ENCODE measurements at regions not wholly inside any gene's neighbourhood (a gene's known extent, or its start where the extent isn't known, plus 50 kb on each side); places are given as distances from the start of the nearest gene placed in this dataset.
"Not testable (repeated sequence)": the region's sequence is repeated elsewhere in the genome, so short reads cannot be mapped to it uniquely, and the experiment has no call there.

GRCh38 chr16:88237761-88238415 lies 144.9 kb upstream of the ZNF469 start:
- peak overlapping the region; percentile 89 for H3K27ac Mint-ChIP-seq (ENCODE audit: unreplicated experiment)
- H3K9me3 Mint-ChIP-seq (ENCODE audit: low read depth); H3K27me3 Mint-ChIP-seq (ENCODE audit: low read depth); H3K36me3 Mint-ChIP-seq (ENCODE audit: low read depth); H3K4me3 Mint-ChIP-seq (ENCODE audit: unreplicated experiment); DNase-seq (ENCODE audit: low spot score): not testable (repeated sequence)
- H3K4me1 Mint-ChIP-seq (ENCODE audit: low read depth), result peaks cover 53% of the 10 kb centered on the region

GRCh38 chr16:88238732-88239274 lies 144.0 kb upstream of the ZNF469 start:
- H3K36me3 Mint-ChIP-seq (ENCODE audit: low read depth); H3K27me3 Mint-ChIP-seq (ENCODE audit: low read depth); H3K9me3 Mint-ChIP-seq (ENCODE audit: low read depth): not testable (repeated sequence)
- peaks cover 53% of the 10 kb centered on the region for H3K4me1 Mint-ChIP-seq (ENCODE audit: low read depth)
- DNase-seq (ENCODE audit: low spot score), result peak; percentile 97
- H3K27ac Mint-ChIP-seq (ENCODE audit: unreplicated experiment), result peak overlapping the region; percentile 89
- H3K4me3 Mint-ChIP-seq (ENCODE audit: unreplicated experiment), result peak overlapping the region; percentile 44

GRCh38 chr16:88240118-88240517 lies 142.6 kb upstream of the ZNF469 start:
- Mint-ChIP-seq H3K4me1 (ENCODE audit: low read depth) (peaks cover 47% of the 10 kb centered on the region), H3K9me3 (ENCODE audit: low read depth) (peaks cover 11% of the 10 kb centered on the region), H3K27ac (ENCODE audit: unreplicated experiment) (peak overlapping the region; percentile 91)
- not testable (repeated sequence) for H3K4me3 Mint-ChIP-seq (ENCODE audit: unreplicated experiment); H3K27me3 Mint-ChIP-seq (ENCODE audit: low read depth); DNase-seq (ENCODE audit: low spot score); H3K36me3 Mint-ChIP-seq (ENCODE audit: low read depth)

- H3K4me3 Mint-ChIP-seq (ENCODE audit: unreplicated experiment); H3K27ac Mint-ChIP-seq (ENCODE audit: unreplicated experiment); H3K36me3 Mint-ChIP-seq (ENCODE audit: low read depth); H3K27me3 Mint-ChIP-seq (ENCODE audit: low read depth); DNase-seq (ENCODE audit: low spot score): not testable (repeated sequence)
- Mint-ChIP-seq H3K4me1 (ENCODE audit: low read depth) (peaks cover 40% of the 10 kb centered on the region), H3K9me3 (ENCODE audit: low read depth) (peaks cover 11% of the 10 kb centered on the region)
These were observed 142.0 kb upstream of the ZNF469 start for GRCh38 chr16:88240776-88241175.

GRCh38 chr16:88241404-88242311 lies 141.1 kb upstream of the ZNF469 start:
- H3K4me1 Mint-ChIP-seq (ENCODE audit: low read depth), result peaks cover 31% of the 10 kb centered on the region
- H3K27ac Mint-ChIP-seq (ENCODE audit: unreplicated experiment), result peak overlapping the region; percentile 96
- H3K36me3 Mint-ChIP-seq (ENCODE audit: low read depth); DNase-seq (ENCODE audit: low spot score); H3K27me3 Mint-ChIP-seq (ENCODE audit: low read depth); H3K4me3 Mint-ChIP-seq (ENCODE audit: unreplicated experiment): not testable (repeated sequence)
- peaks cover 11% of the 10 kb centered on the region for H3K9me3 Mint-ChIP-seq (ENCODE audit: low read depth)
- TF ChIP-seq CTCF (IDR thresholded peaks at IDR 0.05), result peak; percentile 45

GRCh38 chr16:88242312-88243295 lies 140.2 kb upstream of the ZNF469 start:
- H3K27ac Mint-ChIP-seq (ENCODE audit: unreplicated experiment), result peak overlapping the region; percentile 96
- H3K27me3 Mint-ChIP-seq (ENCODE audit: low read depth); DNase-seq (ENCODE audit: low spot score); H3K4me3 Mint-ChIP-seq (ENCODE audit: unreplicated experiment); H3K36me3 Mint-ChIP-seq (ENCODE audit: low read depth): not testable (repeated sequence)
- peaks cover 11% of the 10 kb centered on the region for H3K9me3 Mint-ChIP-seq (ENCODE audit: low read depth)
- peaks cover 31% of the 10 kb centered on the region for H3K4me1 Mint-ChIP-seq (ENCODE audit: low read depth)

GRCh38 chr16:88243921-88244320 lies 138.8 kb upstream of the ZNF469 start:
- not testable (repeated sequence) for H3K36me3 Mint-ChIP-seq (ENCODE audit: low read depth); H3K27me3 Mint-ChIP-seq (ENCODE audit: low read depth); DNase-seq (ENCODE audit: low spot score); H3K4me3 Mint-ChIP-seq (ENCODE audit: unreplicated experiment)
- Mint-ChIP-seq H3K9me3 (ENCODE audit: low read depth) (peaks cover 11% of the 10 kb centered on the region), H3K4me1 (ENCODE audit: low read depth) (peaks cover 19% of the 10 kb centered on the region), H3K27ac (ENCODE audit: unreplicated experiment) (peak overlapping the region; percentile 96)

GRCh38 chr16:88245241-88246081 lies 137.3 kb upstream of the ZNF469 start:
- not testable (repeated sequence) for H3K27me3 Mint-ChIP-seq (ENCODE audit: low read depth); H3K27ac Mint-ChIP-seq (ENCODE audit: unreplicated experiment); H3K36me3 Mint-ChIP-seq (ENCODE audit: low read depth); H3K4me1 Mint-ChIP-seq (ENCODE audit: low read depth)
- Mint-ChIP-seq H3K9me3 (ENCODE audit: low read depth) (peaks cover 12% of the 10 kb centered on the region), H3K4me3 (ENCODE audit: unreplicated experiment) (peak overlapping the region; percentile 21)
- DNase-seq (ENCODE audit: low spot score), result peak; percentile 90

GRCh38 chr16:88246955-88247582 lies 135.7 kb upstream of the ZNF469 start:
- not testable (repeated sequence) for H3K4me1 Mint-ChIP-seq (ENCODE audit: low read depth); H3K27ac Mint-ChIP-seq (ENCODE audit: unreplicated experiment); DNase-seq (ENCODE audit: low spot score); H3K36me3 Mint-ChIP-seq (ENCODE audit: low read depth); H3K27me3 Mint-ChIP-seq (ENCODE audit: low read depth); H3K4me3 Mint-ChIP-seq (ENCODE audit: unreplicated experiment)
- H3K9me3 Mint-ChIP-seq (ENCODE audit: low read depth), result peaks cover 14% of the 10 kb centered on the region

GRCh38 chr16:88247583-88247966 lies 135.2 kb upstream of the ZNF469 start:
- H3K9me3 Mint-ChIP-seq (ENCODE audit: low read depth), result peaks cover 15% of the 10 kb centered on the region
- not testable (repeated sequence) for H3K27me3 Mint-ChIP-seq (ENCODE audit: low read depth); H3K36me3 Mint-ChIP-seq (ENCODE audit: low read depth); H3K4me1 Mint-ChIP-seq (ENCODE audit: low read depth); H3K27ac Mint-ChIP-seq (ENCODE audit: unreplicated experiment); DNase-seq (ENCODE audit: low spot score); H3K4me3 Mint-ChIP-seq (ENCODE audit: unreplicated experiment)

Measured in chondrocyte (in vitro differentiated cells).